GM21576 (cell line): ENCODE measurements at regions not wholly inside any gene's neighbourhood (a gene's known extent, or its start where the extent isn't known, plus 50 kb on each side); places are given as distances from the start of the nearest gene placed in this dataset.
"Not testable (repeated sequence)": the region's sequence is repeated elsewhere in the genome, so short reads cannot be mapped to it uniquely, and the experiment has no call there.

Experiments used
- ATAC-seq: cut with Tn5 transposase; IDR thresholded peaks from one replicate; pipeline ENCODE4 v1.9.1; 2021; ENCODE audit warnings: mild to moderate bottlenecking, moderate library complexity; ENCODE audit not compliant: unreplicated experiment

GRCh38 chr12:89289720-89290119, 62.6 kb downstream of the DUSP6 start:
- ATAC-seq, result no peak

DNA sequence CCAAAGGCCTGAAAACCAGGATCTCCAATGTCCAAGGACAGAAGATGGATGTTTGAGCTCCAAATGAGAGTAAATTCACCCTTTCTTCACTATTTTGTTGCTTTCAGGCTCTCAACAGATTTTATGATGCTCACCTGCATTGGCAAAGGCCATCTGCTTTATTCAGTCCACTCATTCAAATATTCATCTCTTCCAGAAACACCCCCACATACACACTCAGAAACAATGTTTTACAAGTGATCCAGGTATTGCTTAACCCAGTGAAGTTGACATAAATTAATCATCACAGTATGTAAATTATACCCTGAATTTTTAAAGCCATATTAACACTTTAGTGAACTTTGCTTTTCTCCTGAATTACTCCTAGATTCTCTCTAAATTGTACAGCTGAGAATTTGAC, 63.3 kb downstream of the DUSP6 start:
- ATAC-seq, result no peak

DNA sequence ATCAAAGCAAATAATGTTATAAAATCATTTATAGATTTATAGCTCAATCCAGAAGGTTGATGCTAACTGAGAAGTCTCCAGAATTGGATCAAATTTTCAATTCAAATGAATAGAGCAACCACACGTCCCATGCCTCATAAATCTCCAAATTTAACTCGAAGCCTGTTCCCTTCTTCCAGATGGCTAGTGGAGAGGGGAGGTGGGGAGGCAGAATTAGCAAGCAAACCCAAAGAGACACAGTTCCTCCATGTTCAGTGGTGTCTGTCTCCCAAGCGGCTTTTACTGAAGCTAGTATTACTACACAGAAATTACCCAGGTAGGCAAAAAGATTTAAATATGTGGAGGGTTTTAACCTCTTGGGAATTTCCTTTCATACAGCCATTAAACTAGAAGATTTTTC, 65.8 kb downstream of the DUSP6 start:
- no peak for ATAC-seq

DNA sequence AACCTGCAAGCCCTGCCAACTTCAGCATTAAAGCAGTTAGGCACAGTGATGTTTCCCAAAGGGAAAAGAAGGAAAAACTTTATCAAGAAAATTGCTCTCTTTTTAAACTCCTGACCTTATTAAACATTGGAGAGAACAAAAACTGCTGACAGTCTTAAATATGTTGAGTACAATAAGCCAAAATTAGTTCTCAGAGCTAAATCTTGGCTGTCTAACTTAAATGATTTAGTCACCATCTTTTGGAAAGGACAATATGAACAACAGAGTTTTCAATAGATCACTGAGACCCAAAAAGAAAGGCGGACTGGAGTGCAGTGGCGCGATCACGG, 70.8 kb downstream of the DUSP6 start:
- ATAC-seq, result no peak

- ATAC-seq, result no peak
Observed at GRCh38 chr12:89280833-89281538, 71.3 kb downstream of the DUSP6 start.

- ATAC-seq, result no peak
Observed at GRCh38 chr12:89279499-89279898, 72.8 kb downstream of the DUSP6 start.

- ATAC-seq, result no peak
Observed at GRCh38 chr12:89278862-89279261, 73.4 kb downstream of the DUSP6 start.

DNA sequence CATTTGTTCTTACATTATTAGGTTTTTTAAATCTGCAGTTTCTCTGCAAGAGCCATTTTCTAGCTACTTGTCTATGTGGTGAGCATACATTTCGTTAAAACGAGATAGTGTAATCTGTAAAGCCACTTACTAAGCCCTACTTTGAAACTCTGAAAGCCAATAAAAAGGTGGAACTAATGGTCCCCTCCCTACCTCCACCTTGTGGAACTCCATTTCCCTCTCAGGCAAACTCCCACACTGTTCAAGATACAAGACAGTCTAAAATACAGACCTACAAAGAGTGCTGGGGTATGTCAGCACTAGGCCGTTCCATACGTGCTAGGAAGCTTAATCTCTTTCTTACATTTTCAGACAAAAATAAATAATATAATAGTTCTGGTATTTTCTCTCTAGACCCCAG, 74.1 kb downstream of the DUSP6 start:
- no peak for ATAC-seq

DNA sequence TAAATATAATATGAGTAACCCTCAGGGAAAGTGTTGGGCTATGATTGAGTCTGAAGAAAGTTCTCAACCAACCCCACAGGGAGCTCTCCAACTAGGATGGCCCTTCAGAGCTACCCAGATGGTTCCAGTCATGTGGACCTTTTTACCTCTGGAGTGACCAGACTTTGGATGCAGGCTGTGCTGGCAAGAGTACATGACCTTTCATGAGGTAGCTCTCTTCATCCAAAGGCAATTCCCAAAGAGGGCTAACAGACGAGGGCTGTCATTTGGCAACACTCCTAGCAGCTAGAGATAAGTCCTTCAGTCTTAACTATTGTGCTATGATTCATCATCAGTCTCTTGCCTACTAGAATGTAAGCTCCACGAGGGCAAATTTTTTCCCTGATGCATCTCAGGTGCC, 75.4 kb downstream of the DUSP6 start:
- no peak for ATAC-seq

DNA sequence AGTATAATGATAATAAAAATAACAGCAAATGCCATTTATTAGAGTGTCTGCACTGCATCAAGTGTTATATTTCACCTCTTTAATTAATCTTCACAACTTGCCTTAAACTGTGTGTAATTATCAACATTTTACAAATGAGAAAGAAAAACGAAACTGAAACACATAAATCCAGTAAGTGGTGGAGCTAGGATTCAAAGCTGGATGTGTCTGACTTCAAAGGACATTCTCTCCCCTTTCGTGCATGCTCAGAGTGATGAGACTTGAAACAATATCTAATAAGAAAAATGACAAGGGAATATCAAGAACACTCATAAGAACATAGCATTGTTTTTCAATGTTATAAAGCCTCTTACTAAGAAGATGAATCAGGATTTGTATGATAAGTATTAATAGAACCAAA, 78.8 kb downstream of the DUSP6 start:
- ATAC-seq, result no peak

DNA sequence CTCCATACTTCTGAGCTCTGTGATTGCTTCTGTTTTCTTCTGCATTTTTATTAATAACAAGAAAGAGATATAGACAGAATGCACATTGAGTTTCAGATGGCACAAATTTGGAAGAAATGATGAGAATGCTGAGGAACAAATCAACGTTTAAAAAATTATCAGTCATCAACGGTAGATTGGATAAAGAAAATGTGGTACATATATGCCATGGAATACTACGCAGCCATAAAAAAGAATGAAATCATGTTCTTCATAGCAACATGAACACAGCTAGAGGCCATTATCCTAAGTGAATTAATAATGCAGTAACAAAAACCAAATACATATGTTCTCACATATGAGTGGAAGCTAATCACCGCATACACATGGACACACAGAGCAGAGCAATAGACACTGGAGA, 81.8 kb downstream of the DUSP6 start:
- no peak for ATAC-seq

DNA sequence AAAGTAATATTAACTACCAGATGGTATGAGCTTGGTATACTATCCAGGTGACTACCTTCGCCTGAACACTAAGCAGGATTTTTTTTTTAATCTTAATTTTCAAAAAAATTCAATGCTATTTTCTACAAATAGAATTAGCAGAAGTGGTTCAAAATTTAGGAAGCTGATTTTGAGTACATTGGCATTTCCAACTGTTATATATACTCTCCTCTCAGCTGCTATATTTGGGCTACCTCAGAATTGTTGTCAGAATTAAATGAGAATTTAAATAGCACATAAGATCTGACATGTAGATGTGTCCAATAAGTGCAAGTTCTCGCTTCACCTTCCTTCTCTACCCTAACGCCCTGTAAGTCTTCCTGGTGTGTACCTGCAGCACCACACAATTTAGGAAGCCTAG, 83.1 kb downstream of the DUSP6 start:
- no peak for ATAC-seq

DNA sequence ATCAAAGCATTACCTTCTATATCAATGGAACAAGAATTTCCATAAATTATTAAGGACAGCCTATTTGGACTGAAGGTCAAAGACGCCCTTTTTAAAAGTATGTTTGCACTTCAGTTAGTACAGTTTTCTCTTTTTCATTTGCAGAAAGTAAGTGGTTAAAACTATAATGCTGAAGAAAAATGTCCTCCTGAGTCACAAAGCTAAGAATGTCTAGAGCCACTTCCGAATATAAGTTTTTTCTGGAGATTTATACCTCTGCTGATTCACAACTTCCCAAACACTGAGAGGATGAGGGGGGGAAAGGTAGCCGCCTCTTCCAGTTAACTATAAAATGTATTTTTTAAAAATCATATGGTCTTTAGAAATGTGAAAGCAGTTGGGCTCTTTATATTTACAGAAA, 84.9 kb downstream of the DUSP6 start:
- ATAC-seq, result no peak

DNA sequence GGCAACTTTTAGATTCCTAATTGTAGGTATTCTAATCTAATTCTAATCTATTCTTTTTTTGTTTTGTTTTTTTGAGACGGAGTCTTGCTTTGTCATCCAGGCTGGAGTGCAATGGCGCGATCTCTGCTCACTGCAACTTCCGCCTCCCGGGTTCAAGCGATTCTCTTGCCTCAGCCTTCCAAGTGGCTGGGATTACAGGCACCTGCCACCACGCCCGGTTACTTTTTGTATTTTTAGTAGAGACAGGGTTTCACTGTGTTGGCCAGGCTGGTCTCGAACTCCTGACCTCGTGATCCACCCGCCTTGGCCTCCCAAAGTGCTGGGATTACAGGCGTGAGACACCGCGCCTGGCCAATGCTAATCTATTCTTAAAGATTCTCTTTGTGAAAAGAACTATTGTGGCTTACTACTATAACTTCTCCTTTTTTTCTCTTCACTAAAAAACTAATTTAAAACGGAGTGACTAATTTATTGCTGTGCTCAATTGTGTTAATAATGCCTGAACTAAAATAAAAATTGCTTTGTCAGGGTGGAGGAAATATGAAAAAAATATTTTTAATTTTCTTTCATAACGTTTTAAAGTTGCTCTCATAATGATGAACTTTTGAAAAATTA, 85.6 kb downstream of the DUSP6 start:
- not testable (repeated sequence) for ATAC-seq

- ATAC-seq, result no peak
Observed at GRCh38 chr12:89264837-89265236, 87.5 kb downstream of the DUSP6 start.

GRCh38 chr12:89263900-89264299, 88.4 kb downstream of the DUSP6 start:
- no peak for ATAC-seq

DNA sequence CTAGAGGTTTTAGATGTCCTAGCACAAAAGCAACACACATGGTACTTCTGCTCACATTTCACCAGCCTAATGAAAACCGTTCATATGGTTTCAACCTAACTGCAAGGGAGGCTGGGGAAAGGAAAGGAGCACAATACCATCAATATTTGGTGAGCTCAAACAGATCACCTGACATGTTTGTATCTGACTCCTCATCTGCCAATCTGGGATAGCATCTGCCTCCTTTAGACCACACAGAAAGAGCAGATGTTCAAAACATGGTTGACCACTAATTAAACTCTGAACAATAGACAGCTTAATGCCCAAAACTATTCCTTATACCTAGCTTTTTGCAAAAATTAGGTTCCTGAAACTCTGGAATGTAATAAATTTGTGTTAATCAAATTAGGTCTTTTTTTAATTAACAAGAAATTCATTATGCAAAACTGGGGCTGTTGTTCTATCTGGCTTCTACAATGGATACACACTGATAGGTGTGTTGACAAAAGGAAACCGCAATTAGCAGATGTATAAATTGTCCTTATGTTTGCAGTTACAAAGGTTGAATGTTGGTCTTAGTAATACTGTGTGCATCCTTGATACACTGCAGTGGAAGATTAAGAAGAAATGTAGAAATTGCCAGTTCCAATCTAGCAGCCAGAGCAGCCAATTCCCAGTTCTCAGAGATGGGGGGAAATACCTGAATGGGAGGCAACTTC, 89.3 kb downstream of the DUSP6 start:
- no peak for ATAC-seq

DNA sequence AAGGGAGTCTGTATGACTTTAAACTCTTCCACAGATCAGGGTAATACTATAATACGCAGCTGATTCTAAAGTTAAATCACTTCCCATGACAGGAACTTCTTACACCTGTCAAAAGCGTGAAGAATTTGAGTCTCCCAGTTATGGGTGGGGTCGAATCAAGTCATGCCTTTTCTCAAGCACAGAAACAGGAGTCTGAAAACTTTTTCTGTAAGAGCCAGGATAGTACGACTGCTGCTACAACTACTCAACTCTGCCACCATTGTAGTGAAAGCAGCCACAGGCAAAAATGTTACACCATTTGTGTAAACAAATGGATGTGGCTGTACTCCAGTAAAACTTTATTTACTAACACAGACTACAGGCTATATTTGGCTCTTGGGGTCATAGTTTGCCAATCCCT, 90.3 kb downstream of the DUSP6 start:
- no peak for ATAC-seq

- ATAC-seq, result no peak
Observed at GRCh38 chr12:89260841-89261637, 91.3 kb downstream of the DUSP6 start.

DNA sequence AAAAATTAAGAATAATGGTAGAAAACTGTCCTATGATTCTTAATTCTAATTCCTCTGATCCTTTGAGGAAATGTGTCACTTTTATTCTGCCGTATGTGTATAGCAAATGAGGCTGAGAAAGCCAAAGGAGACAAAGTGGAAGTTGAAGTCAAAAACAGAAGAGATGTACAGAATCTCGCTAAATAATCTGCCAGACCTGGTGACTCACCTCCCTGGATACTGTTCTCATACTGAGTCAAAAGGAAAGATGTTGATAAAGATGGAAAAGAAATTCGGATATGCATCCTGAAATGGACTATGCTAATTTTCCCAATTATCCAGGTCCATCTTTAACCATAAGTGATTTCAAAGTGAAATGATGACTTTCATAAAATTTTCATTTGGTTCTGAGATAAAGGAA, 92.5 kb downstream of the DUSP6 start:
- no peak for ATAC-seq

DNA sequence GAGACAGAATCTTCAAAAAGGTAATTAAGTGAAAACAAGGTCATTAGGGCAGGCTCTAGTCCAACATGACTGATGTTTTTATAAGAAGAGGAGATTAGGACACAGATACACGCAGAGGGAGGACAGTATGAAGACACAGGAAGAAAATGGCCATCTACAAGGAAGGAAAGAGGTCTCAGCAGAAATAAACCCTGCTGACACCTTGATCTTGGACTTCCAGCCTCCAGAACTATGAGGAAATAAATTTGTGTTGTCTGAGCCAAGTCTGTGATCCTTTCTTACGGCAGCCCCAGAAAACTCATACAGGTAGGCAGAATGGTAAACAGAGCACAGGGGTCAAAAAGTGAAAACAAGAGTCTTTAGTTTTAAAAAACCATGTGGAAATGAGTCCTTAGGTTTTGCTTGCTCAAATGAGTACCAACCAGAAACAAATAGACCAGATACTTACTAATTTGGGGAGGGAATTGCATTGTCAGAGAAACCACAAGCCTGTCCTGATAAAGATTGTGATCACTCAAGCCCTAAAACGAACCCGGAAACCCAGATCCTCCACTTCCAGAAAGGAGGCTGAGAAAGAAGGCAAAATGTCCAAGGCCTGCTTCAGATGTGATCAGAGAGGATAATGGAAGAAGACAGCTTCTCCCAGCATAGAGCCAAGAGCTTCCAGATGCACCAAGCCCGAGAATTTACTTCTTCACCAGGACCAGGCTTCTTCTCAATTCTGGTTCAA, 93.9 kb downstream of the DUSP6 start:
- no peak for ATAC-seq
